CD14-positive monocyte (primary cell): ENCODE measurements at regions not wholly inside any gene's neighbourhood (a gene's known extent, or its start where the extent isn't known, plus 50 kb on each side); places are given as distances from the start of the nearest gene placed in this dataset.

Experiments
- DNase-seq, 3 donors: peaks; one replicate each; pipeline ENCODE4 v3.0.0-alpha.2; 2011 to 2022
- H2AFZ ChIP-seq: 2 replicates; pipeline ENCODE4 v1.6.0; 2012; ENCODE audit warnings: mild to moderate bottlenecking, low read depth, low read length, inconsistent platforms; ENCODE audit not compliant: insufficient read depth, poor library complexity, severe bottlenecking
- H3K27ac ChIP-seq, 2 donors: 1 replicate in 1 of 2; 2 replicates in 1 of 2; pipeline ENCODE4 v1.5.1; 2012 to 2013; ENCODE audit warnings: low read length in 2 of 2, control low read depth in 1 of 2, inconsistent platforms in 1 of 2, low read depth in 1 of 2, mild to moderate bottlenecking in 1 of 2
- H3K27me3 ChIP-seq, 2 donors: one replicate each; pipeline versions ENCODE4 v1.6.0 to v1.6.1; 2011 to 2013; ENCODE audit warnings: low read length in 2 of 2; ENCODE audit not compliant: control insufficient read depth in 2 of 2, insufficient read depth in 2 of 2
- H3K36me3 ChIP-seq, 2 donors: replicated peaks in 1 of 2; 1 replicate in 1 of 2; 2 replicates in 1 of 2; pipeline versions ENCODE4 v1.5.1 to v1.6.1; 2012 to 2013; ENCODE audit warnings: low read length in 2 of 2, control low read depth in 1 of 2, inconsistent platforms in 1 of 2, mild to moderate bottlenecking in 1 of 2; ENCODE audit not compliant: insufficient read depth in 2 of 2, control insufficient read depth in 1 of 2
- H3K4me1 ChIP-seq, 2 donors: 1 replicate in 1 of 2; 2 replicates in 1 of 2; pipeline versions ENCODE4 v1.5.1 to v1.6.1; 2012 to 2013; ENCODE audit warnings: low read length in 2 of 2, control low read depth in 1 of 2, inconsistent platforms in 1 of 2, mild to moderate bottlenecking in 1 of 2, moderate library complexity in 1 of 2; ENCODE audit not compliant: insufficient read depth in 2 of 2, control insufficient read depth in 1 of 2
- H3K4me2 ChIP-seq: replicated peaks from 2 replicates; pipeline ENCODE3; 2012; ENCODE audit warnings: low read length, moderate library complexity, mild to moderate bottlenecking; ENCODE audit not compliant: poor library complexity, severe bottlenecking; ENCODE audit errors: extremely low read depth
- H3K4me3 ChIP-seq, 3 experiments: fragments of 200-600 bp in 1 of 3; sonication (generic) in 1 of 3; replicated peaks in 1 of 3; 1 replicate in 2 of 3; 2 replicates in 1 of 3; pipeline ENCODE4 v1.5.1; 2011 to 2013; ENCODE audit warnings: low read length in 3 of 3, mild to moderate bottlenecking in 3 of 3, control low read depth in 2 of 3, low read depth in 2 of 3, inconsistent platforms in 1 of 3, moderate library complexity in 1 of 3
- H3K79me2 ChIP-seq: 2 replicates; pipeline ENCODE4 v1.6.0; 2012; ENCODE audit warnings: mild to moderate bottlenecking, control low read depth, inconsistent platforms, low read length, moderate library complexity; ENCODE audit not compliant: insufficient read depth
- H3K9ac ChIP-seq: 2 replicates; pipeline ENCODE4 v1.6.0; 2017; ENCODE audit warnings: low read length, mild to moderate bottlenecking; ENCODE audit not compliant: insufficient read depth, poor library complexity, severe bottlenecking
- H3K9me3 ChIP-seq, 2 donors: replicated peaks in 1 of 2; 1 replicate in 1 of 2; 2 replicates in 1 of 2; pipeline versions ENCODE4 v1.5.1 to v1.6.1; 2012 to 2013; ENCODE audit warnings: low read length in 2 of 2, control low read depth in 1 of 2; ENCODE audit not compliant: control insufficient read depth in 1 of 2, insufficient read depth in 1 of 2
- H4K20me1 ChIP-seq: 2 replicates; pipeline ENCODE4 v1.6.0; 2012; ENCODE audit warnings: mild to moderate bottlenecking, low read length, control low read depth, moderate library complexity; ENCODE audit not compliant: insufficient read depth
- H3K27ac Mint-ChIP-seq, 7 donors: one replicate each; pipeline ENCODE4 v1.8.0; 2020; ENCODE audit warnings: mild to moderate bottlenecking in 7 of 7, mixed read lengths in 7 of 7, moderate library complexity in 6 of 7, inconsistent platforms in 2 of 7
- H3K27me3 Mint-ChIP-seq, 3 donors: one replicate each; pipeline ENCODE4 v1.8.0; 2021 to 2022; ENCODE audit warnings: low read depth in 3 of 3, mild to moderate bottlenecking in 3 of 3, mixed read lengths in 3 of 3, moderate library complexity in 3 of 3, inconsistent platforms in 1 of 3
- H3K36me3 Mint-ChIP-seq, 2 donors: one replicate each; pipeline ENCODE4 v1.8.0; 2020; ENCODE audit warnings: mixed read lengths in 2 of 2, inconsistent platforms in 1 of 2, mild to moderate bottlenecking in 1 of 2
- H3K4me1 Mint-ChIP-seq: one replicate; pipeline ENCODE4 v1.8.0; 2020; ENCODE audit warnings: mild to moderate bottlenecking, mixed read lengths
- H3K4me3 Mint-ChIP-seq, 2 donors: one replicate each; pipeline ENCODE4 v1.8.0; 2020; ENCODE audit warnings: mild to moderate bottlenecking in 2 of 2, mixed read lengths in 2 of 2, moderate library complexity in 1 of 2
- H3K9me3 Mint-ChIP-seq, 7 donors: one replicate each; pipeline ENCODE4 v1.8.0; 2020 to 2022; ENCODE audit warnings: mixed read lengths in 7 of 7, mild to moderate bottlenecking in 6 of 7, moderate library complexity in 6 of 7, inconsistent platforms in 2 of 7
- WGBS: methylation state at CpG from one replicate; pipeline ENCODE4 v1.1.5; 2013; ENCODE audit warnings: missing lambda C conversion rate; ENCODE audit not compliant: insufficient coverage; 5-methylcytosine and 5-hydroxymethylcytosine counted together
- intact Hi-C, 2 donors: fragments of 100-400 bp; cut with micrococcal nuclease; formaldehyde crosslinking; loops; one replicate each; pipeline versions ENCODE4 v1.15.0 to v1.15.1; 2023
- TF ChIP-seq, protein P1 (sequence below): fragments of 200-600 bp; IDR thresholded peaks from one replicate; pipeline ENCODE4 v1.8.0; 2022; ENCODE audit warnings: antibody characterized with exemption, mild to moderate bottlenecking

DNA sequence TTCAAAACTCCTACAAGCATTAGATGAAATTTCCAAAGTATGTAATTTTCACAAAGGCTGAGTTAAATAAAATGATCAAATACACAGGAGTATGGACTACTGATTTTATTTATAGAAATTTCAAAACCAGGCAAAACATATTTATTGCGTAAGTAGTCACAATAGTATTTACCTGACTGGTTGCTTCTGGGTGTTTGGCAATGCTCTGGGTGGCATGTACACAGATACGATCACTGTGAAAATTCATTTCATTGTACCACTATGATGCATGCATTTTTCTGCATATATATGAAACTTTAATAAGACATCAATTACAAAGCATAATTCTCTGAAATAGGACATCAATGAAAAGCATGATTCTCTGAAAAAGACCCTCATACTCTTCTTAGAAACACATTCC lies 384.2 kb downstream of the TLL1 start:
- no peak overlapping the region for H3K4me3 ChIP-seq
- no CpG with 5 or more reads among the region's 2 CpGs for WGBS
- intact Hi-C loops = no loop called here
- H3K9ac ChIP-seq = no peak overlapping the region
- DNase-seq = no peak
- H3K4me1 Mint-ChIP-seq = no peaks in the 10 kb centered on the region
- no peak overlapping the region for H3K4me3 Mint-ChIP-seq
- no peak overlapping the region for H3K4me2 ChIP-seq
- no peaks in the 10 kb centered on the region for H3K9me3 Mint-ChIP-seq
- H3K27ac Mint-ChIP-seq = no peak overlapping the region
- no peaks in the 10 kb centered on the region for H3K9me3 ChIP-seq
- no peaks in the 10 kb centered on the region for H3K27me3 ChIP-seq
- no peak overlapping the region for H3K27ac ChIP-seq
- TF ChIP-seq, protein P1, sequence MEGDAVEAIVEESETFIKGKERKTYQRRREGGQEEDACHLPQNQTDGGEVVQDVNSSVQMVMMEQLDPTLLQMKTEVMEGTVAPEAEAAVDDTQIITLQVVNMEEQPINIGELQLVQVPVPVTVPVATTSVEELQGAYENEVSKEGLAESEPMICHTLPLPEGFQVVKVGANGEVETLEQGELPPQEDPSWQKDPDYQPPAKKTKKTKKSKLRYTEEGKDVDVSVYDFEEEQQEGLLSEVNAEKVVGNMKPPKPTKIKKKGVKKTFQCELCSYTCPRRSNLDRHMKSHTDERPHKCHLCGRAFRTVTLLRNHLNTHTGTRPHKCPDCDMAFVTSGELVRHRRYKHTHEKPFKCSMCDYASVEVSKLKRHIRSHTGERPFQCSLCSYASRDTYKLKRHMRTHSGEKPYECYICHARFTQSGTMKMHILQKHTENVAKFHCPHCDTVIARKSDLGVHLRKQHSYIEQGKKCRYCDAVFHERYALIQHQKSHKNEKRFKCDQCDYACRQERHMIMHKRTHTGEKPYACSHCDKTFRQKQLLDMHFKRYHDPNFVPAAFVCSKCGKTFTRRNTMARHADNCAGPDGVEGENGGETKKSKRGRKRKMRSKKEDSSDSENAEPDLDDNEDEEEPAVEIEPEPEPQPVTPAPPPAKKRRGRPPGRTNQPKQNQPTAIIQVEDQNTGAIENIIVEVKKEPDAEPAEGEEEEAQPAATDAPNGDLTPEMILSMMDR = no peak
- no peaks in the 10 kb centered on the region for H4K20me1 ChIP-seq
- no peaks in the 10 kb centered on the region for H3K4me1 ChIP-seq
- no peaks in the 10 kb centered on the region for H3K36me3 ChIP-seq
- H2AFZ ChIP-seq = no peak overlapping the region
- no peaks in the 10 kb centered on the region for H3K36me3 Mint-ChIP-seq
- no peaks in the 10 kb centered on the region for H3K79me2 ChIP-seq
- peaks cover 0 to 2% (median 0%) of the 10 kb centered on the region in 3 donors for H3K27me3 Mint-ChIP-seq

- Histone ChIP-seq H3K9me3 (no peaks in the 10 kb centered on the region), H3K4me3 (no peak overlapping the region), H3K9ac (no peak overlapping the region), H2AFZ (no peak overlapping the region), H3K4me1 (no peaks in the 10 kb centered on the region), H3K36me3 (no peaks in the 10 kb centered on the region), H3K27ac (no peak overlapping the region), H4K20me1 (no peaks in the 10 kb centered on the region), H3K4me2 (no peak overlapping the region), H3K79me2 (no peaks in the 10 kb centered on the region), H3K27me3 (no peaks in the 10 kb centered on the region)
- TF ChIP-seq, protein P1 = no peak
- Mint-ChIP-seq H3K27ac (no peak overlapping the region), H3K4me1 (no peaks in the 10 kb centered on the region), H3K27me3 (peaks cover 0 to 2% (median 0%) of the 10 kb centered on the region in 3 donors), H3K4me3 (no peak overlapping the region), H3K9me3 (no peaks in the 10 kb centered on the region), H3K36me3 (no peaks in the 10 kb centered on the region)
- WGBS = 60% methylated on average over 2 of the region's 4 CpGs
- no peak for DNase-seq
- intact Hi-C loops = no loop called here
Measured at GRCh38 chr4:166257891-166258290, 384.9 kb downstream of the TLL1 start.
